Immature natural killer cell (primary cell): ENCODE measurements at regions not wholly inside any gene's neighbourhood (a gene's known extent, or its start where the extent isn't known, plus 50 kb on each side); places are given as distances from the start of the nearest gene placed in this dataset.
"Not testable (repeated sequence)": the region's sequence is repeated elsewhere in the genome, so short reads cannot be mapped to it uniquely, and the experiment has no call there.

Experiments used
- DNase-seq, 3 donors: peaks; one replicate each; pipeline ENCODE4 v3.0.0; 2022; ENCODE audit warnings: mixed read lengths in 1 of 3
- H3K27ac Mint-ChIP-seq, 6 donors: one replicate each; pipeline ENCODE4 v1.8.0; 2020; ENCODE audit warnings: mixed read lengths in 6 of 6, mild to moderate bottlenecking in 5 of 6, inconsistent platforms in 4 of 6, moderate library complexity in 3 of 6
- H3K27me3 Mint-ChIP-seq, 3 donors: one replicate each; pipeline ENCODE4 v1.8.0; 2020 to 2021; ENCODE audit warnings: low read depth in 3 of 3, mild to moderate bottlenecking in 3 of 3, mixed read lengths in 3 of 3, moderate library complexity in 3 of 3, inconsistent platforms in 1 of 3
- H3K36me3 Mint-ChIP-seq, 3 donors: one replicate each; pipeline ENCODE4 v1.8.0; 2020; ENCODE audit warnings: mixed read lengths in 3 of 3, inconsistent platforms in 2 of 3, mild to moderate bottlenecking in 2 of 3
- H3K4me1 Mint-ChIP-seq, 2 donors: one replicate each; pipeline ENCODE4 v1.8.0; 2020; ENCODE audit warnings: inconsistent platforms in 2 of 2, mild to moderate bottlenecking in 2 of 2, mixed read lengths in 2 of 2, moderate library complexity in 1 of 2
- H3K4me3 Mint-ChIP-seq, 5 donors: one replicate each; pipeline ENCODE4 v1.8.0; 2020; ENCODE audit warnings: mild to moderate bottlenecking in 5 of 5, mixed read lengths in 5 of 5, inconsistent platforms in 3 of 5, moderate library complexity in 3 of 5
- H3K9me3 Mint-ChIP-seq, 6 donors: one replicate each; pipeline ENCODE4 v1.8.0; 2020; ENCODE audit warnings: mild to moderate bottlenecking in 6 of 6, mixed read lengths in 6 of 6, inconsistent platforms in 4 of 6, moderate library complexity in 3 of 6

DNA sequence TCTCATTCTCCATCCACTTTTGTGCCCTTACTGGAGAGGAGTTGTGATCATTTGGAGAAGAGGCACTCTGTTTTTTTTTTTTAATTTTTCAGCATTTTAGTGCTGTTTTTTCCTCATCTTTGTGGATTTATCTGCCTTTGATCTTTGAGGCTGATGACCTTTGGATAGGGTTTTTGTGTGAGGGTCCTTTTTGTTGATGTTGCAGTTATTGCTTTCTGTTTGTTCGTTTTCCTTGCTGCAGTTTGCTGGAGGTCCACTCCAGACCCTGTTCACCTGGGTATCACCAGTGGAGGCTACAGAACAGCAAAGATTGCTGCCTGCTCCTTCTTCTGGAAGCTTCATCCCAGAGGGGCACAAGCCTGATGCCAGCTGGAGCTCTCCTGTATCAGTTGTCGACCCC lies 93.2 kb upstream of the STK32A start:
- DNase-seq, H3K36me3 Mint-ChIP-seq, H3K27ac Mint-ChIP-seq, H3K4me1 Mint-ChIP-seq, H3K4me3 Mint-ChIP-seq, H3K27me3 Mint-ChIP-seq: not testable (repeated sequence)
- peaks cover 9 to 38% (median 28%) of the 10 kb centered on the region in 6 donors for H3K9me3 Mint-ChIP-seq

- no peak overlapping the region for H3K4me3 Mint-ChIP-seq
- peaks cover 0 to 4% (median 0%) of the 10 kb centered on the region in 3 donors for H3K36me3 Mint-ChIP-seq
- peaks cover 8 to 30% (median 20%) of the 10 kb centered on the region in 6 donors for H3K9me3 Mint-ChIP-seq
- H3K4me1 Mint-ChIP-seq, result no peaks in the 10 kb centered on the region
- H3K27ac Mint-ChIP-seq, result no peak overlapping the region
- peaks cover 2 to 4% (median 2%) of the 10 kb centered on the region in 3 donors for H3K27me3 Mint-ChIP-seq
- no peak for DNase-seq
Measured at GRCh38 chr5:147143215-147143614, 91.6 kb upstream of the STK32A start.

- Mint-ChIP-seq H3K27me3 (peaks cover 0 to 4% (median 2%) of the 10 kb centered on the region in 3 donors), H3K4me1 (no peaks in the 10 kb centered on the region), H3K9me3 (peaks cover under 1 to 10% (median 2%) of the 10 kb centered on the region in 6 donors), H3K36me3 (no peaks in the 10 kb centered on the region), H3K27ac (no peak overlapping the region), H3K4me3 (no peak overlapping the region)
- no peak for DNase-seq
Measured at GRCh38 chr5:147145328-147145727, 89.5 kb upstream of the STK32A start.

DNA sequence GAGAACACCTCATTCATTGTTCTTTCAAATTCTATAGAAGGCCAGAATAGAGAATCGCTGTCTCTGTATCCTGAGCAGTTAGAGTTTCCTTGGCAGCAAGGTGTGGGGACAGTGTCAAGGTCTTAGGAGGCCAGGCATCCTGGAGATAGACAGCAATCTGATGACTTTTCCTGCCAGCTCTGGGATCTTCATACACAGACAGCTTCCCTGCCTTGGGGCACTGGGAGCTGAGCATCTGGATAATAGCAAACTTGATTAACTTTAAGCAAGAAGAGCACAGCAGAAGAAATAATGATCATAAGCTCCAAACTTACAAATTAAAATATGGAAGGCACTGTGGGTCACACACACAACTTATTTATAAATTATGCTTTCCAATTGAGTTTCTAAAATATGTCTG lies 86.1 kb upstream of the STK32A start:
- Mint-ChIP-seq H3K27me3 (peaks cover 0 to 4% (median 2%) of the 10 kb centered on the region in 3 donors), H3K27ac (no peak overlapping the region), H3K36me3 (no peaks in the 10 kb centered on the region), H3K9me3 (no peaks in the 10 kb centered on the region), H3K4me3 (no peak overlapping the region), H3K4me1 (no peaks in the 10 kb centered on the region)
- DNase-seq, result no peak

DNA sequence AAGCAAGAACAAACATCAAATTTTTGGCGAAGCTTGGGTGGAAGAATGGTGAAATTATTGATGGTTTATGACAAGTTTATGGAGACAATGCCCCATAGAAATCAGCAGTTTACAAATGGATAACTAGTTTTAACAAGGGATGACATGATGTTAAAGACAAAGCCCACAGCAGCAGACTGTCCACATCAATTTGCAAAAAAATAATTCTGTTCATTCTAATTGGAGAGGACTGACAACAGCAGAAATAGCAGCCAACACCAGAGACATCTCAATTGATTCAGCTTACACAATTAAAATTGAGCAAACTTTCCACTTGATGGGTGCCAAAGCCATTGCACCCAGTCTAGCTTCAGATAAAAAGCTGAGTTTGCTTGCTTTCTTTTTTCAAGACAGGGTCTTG lies 82.7 kb upstream of the STK32A start:
- Mint-ChIP-seq H3K36me3 (no peaks in the 10 kb centered on the region), H3K4me3 (no peak overlapping the region), H3K27me3 (peaks cover 0 to 2% (median 0%) of the 10 kb centered on the region in 3 donors), H3K9me3 (no peaks in the 10 kb centered on the region), H3K27ac (no peak overlapping the region), H3K4me1 (no peaks in the 10 kb centered on the region)
- no peak for DNase-seq

GRCh38 chr5:147154809-147155208 lies 80.0 kb upstream of the STK32A start:
- Mint-ChIP-seq H3K4me1 (no peaks in the 10 kb centered on the region), H3K36me3 (no peaks in the 10 kb centered on the region), H3K27me3 (peaks cover 0 to 3% (median 2%) of the 10 kb centered on the region in 3 donors)

DNA sequence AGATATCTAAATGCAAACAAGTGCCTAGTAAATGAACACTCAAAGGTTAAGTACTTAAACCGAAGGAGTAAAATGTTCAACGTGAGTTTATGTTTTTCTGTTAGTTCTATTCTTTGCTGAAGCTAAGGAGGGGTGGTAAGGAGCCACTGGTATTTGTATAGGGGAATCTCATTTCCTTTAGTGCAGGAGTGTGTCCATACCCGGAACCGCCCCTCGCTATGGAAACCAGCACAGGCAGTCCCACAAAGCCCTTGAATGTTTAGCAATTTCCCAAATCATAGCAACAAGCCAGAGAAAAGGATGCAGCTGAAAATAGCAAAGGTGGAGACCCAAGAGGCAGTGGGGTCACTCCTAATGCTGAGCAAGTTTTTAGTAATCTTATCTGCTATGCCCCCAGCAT lies 78.8 kb upstream of the STK32A start:
- Mint-ChIP-seq H3K4me1 (no peaks in the 10 kb centered on the region), H3K4me3 (no peak overlapping the region), H3K36me3 (no peaks in the 10 kb centered on the region), H3K27me3 (peaks cover 0 to 4% (median 2%) of the 10 kb centered on the region in 3 donors), H3K27ac (no peak overlapping the region), H3K9me3 (no peaks in the 10 kb centered on the region)
- DNase-seq, result no peak

More at GRCh38 chr5:147154809-147155208, 80.0 kb upstream of the STK32A start:
- no peak for DNase-seq
- Mint-ChIP-seq H3K4me3 (no peak overlapping the region), H3K9me3 (no peaks in the 10 kb centered on the region), H3K27ac (no peak overlapping the region)

GRCh38 chr5:147160902-147161700 lies 73.7 kb upstream of the STK32A start:
- Mint-ChIP-seq H3K9me3 (peaks cover 0 to 1% (median 0%) of the 10 kb centered on the region in 6 donors), H3K4me1 (peaks cover 0 to 2% of the 10 kb centered on the region in 2 donors), H3K27me3 (peaks cover 4 to 7% (median 5%) of the 10 kb centered on the region in 3 donors), H3K4me3 (no peak overlapping the region), H3K36me3 (no peaks in the 10 kb centered on the region), H3K27ac (no peak overlapping the region)
- no peak for DNase-seq

GRCh38 chr5:147162740-147163139 lies 72.1 kb upstream of the STK32A start:
- Mint-ChIP-seq H3K4me3 (no peak overlapping the region), H3K27me3 (peaks cover 4 to 7% (median 5%) of the 10 kb centered on the region in 3 donors), H3K9me3 (peaks cover 0 to 1% (median 0%) of the 10 kb centered on the region in 6 donors), H3K27ac (no peak overlapping the region), H3K4me1 (peaks cover 0 to 2% of the 10 kb centered on the region in 2 donors), H3K36me3 (no peaks in the 10 kb centered on the region)
- DNase-seq, result no peak

DNA sequence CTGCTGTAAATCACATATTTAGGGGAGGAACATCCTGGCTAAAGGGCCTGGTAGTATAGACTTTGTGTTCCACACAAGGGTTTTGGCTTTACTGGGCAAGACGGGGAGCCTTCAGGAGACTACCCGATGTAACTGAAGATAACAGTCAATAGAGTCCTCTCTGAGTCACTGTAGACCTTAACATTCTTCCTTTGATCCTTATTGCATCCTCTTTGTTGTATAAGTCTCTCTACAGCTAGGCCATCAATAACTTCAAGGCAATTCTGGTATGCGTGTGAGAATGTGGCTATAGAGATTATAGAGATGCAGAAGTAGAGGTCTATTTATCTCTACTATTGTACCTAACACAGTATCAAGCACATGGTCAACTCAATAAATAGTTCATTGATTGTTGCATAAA lies 67.3 kb upstream of the STK32A start:
- Mint-ChIP-seq H3K4me1 (peaks cover 0 to 2% of the 10 kb centered on the region in 2 donors), H3K27ac (no peak overlapping the region), H3K36me3 (no peaks in the 10 kb centered on the region), H3K27me3 (peaks cover 0 to 15% (median 10%) of the 10 kb centered on the region in 3 donors), H3K9me3 (peaks cover 0 to 1% (median 0%) of the 10 kb centered on the region in 6 donors), H3K4me3 (no peak overlapping the region)
- no peak for DNase-seq

DNA sequence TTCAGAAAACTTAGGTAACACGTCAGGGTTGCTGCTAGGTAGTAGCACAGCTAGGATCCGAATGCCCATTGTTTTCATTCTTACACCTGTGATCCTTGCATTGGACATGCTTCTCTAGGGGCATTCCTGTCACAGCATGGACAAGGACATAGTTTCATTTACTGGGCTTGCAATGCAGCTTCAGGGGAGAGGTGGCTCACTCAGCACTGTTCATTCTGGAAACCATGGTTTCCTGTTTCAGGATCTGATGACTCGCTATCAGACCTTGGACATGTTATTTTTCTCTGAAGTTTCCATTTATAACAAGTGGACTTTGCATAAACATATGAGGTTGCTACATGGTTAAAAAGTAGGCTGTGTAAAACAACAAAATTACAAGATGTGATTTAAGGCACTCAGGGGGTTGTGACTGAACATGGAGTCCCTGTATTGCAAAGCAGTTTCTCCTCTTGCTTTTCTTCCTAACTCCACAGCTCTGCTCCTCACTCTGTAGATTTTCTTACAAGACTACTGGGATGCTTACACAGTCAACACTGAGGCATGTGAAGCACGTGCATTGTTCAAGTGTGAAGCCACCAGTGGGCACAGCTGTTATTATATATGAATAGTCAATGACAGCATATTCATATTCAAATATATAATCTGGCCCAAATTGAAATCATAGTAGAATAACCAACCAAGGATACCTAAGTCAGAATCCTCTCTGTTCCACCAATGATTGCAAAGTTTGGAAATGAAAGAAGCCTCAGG lies 66.1 kb upstream of the STK32A start:
- Mint-ChIP-seq H3K36me3 (no peaks in the 10 kb centered on the region), H3K27me3 (peaks cover 0 to 15% (median 7%) of the 10 kb centered on the region in 3 donors), H3K9me3 (no peaks in the 10 kb centered on the region), H3K27ac (no peak overlapping the region), H3K4me3 (no peak overlapping the region), H3K4me1 (no peaks in the 10 kb centered on the region)
- no peak for DNase-seq

- H3K27ac Mint-ChIP-seq, result no peak overlapping the region
- H3K36me3 Mint-ChIP-seq, result no peaks in the 10 kb centered on the region
- no peak for DNase-seq
- H3K9me3 Mint-ChIP-seq, result no peaks in the 10 kb centered on the region
- no peak overlapping the region for H3K4me3 Mint-ChIP-seq
- H3K4me1 Mint-ChIP-seq, result no peaks in the 10 kb centered on the region
- peaks cover 2 to 15% (median 7%) of the 10 kb centered on the region in 3 donors for H3K27me3 Mint-ChIP-seq
Measured at GRCh38 chr5:147169399-147169798, 65.4 kb upstream of the STK32A start.

DNA sequence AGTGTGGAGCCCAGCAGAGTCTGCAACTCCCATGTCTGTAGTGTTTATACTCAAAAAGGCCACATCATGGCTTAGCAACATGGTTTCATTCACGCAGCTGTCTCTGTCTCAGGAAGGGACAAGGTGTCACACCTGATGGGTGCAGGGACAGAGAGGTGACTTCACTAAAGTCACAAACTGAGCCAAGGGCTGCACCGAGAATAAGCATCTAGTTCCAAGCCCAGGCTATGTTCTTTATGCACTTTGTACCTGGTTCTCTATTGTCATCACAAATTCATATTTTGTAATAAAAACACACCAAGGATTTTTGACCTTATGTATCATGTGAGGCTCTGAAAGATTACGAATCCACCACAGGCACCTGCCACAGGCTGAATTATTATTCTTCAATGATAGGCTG lies 64.9 kb upstream of the STK32A start:
- no peak for DNase-seq
- Mint-ChIP-seq H3K4me1 (no peaks in the 10 kb centered on the region), H3K36me3 (no peaks in the 10 kb centered on the region), H3K27ac (no peak overlapping the region), H3K9me3 (no peaks in the 10 kb centered on the region), H3K4me3 (no peak overlapping the region), H3K27me3 (peaks cover 2 to 15% (median 5%) of the 10 kb centered on the region in 3 donors)

DNA sequence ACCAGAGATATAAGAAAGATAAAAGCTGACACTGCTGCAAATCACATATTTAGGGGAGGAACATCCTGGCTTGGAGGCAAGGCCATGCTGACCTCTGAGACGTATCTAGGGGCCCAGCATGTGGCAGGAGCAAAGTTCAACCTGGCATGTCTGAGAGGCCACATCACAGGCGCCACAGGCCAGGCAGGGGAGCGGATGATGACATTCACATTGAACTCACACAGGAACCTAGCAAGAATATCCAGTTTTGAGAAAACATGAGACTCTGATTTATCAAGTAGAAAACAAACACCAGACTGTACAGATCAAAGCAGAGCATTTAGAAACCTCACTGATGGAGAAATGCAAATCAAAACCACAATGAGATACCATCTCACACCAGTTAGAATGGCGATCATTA lies 64.2 kb upstream of the STK32A start:
- peak in 2 of 3 donors; percentile 6 for DNase-seq
- H3K9me3 Mint-ChIP-seq, result no peaks in the 10 kb centered on the region
- no peaks in the 10 kb centered on the region for H3K4me1 Mint-ChIP-seq
- no peak overlapping the region for H3K4me3 Mint-ChIP-seq
- no peaks in the 10 kb centered on the region for H3K36me3 Mint-ChIP-seq
- peaks cover 4 to 14% (median 5%) of the 10 kb centered on the region in 3 donors for H3K27me3 Mint-ChIP-seq
- H3K27ac Mint-ChIP-seq, result no peak overlapping the region
